NCI-H345 treated with DMSO at 0.1 percent for 48 hours (cell line): ENCODE measurements at regions not wholly inside any gene's neighbourhood (a gene's known extent, or its start where the extent isn't known, plus 50 kb on each side); places are given as distances from the start of the nearest gene placed in this dataset.
"Not testable (repeated sequence)": the region's sequence is repeated elsewhere in the genome, so short reads cannot be mapped to it uniquely, and the experiment has no call there.

ENCODE experiments used
- DNase-seq: peaks from one replicate; lab custom pipeline; 2025; ENCODE audit not compliant: unreplicated experiment; lab: John Stamatoyannopoulos, UW

GRCh38 chr6:160804639-160805038, 102.6 kb downstream of the PLG start:
- no peak for DNase-seq

DNA sequence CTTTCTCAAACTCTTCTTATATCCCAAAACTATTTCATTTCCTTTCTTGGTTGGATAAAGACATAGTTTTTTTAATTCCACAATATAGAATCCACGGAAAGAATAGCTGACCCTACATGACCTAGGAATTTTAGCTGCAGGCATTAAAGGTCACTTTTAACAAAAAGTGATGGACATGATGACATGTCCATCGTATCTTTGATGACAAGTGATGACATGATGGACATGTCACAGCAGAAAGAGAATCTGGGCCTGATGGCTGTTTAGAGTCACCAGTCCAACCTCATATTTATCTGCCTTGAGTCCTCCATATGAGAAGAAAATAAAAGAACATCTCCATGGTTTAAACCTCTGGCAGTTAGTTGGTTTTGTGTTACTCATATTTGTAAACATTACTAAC, 106.2 kb downstream of the PLG start:
- DNase-seq = no peak

GRCh38 chr6:160810238-160810637, 108.2 kb downstream of the PLG start:
- no peak for DNase-seq

- DNase-seq = no peak
These were observed 110.1 kb downstream of the PLG start for GRCh38 chr6:160812097-160812496.

GRCh38 chr6:160818934-160819333, 116.9 kb downstream of the PLG start:
- DNase-seq = no peak

DNA sequence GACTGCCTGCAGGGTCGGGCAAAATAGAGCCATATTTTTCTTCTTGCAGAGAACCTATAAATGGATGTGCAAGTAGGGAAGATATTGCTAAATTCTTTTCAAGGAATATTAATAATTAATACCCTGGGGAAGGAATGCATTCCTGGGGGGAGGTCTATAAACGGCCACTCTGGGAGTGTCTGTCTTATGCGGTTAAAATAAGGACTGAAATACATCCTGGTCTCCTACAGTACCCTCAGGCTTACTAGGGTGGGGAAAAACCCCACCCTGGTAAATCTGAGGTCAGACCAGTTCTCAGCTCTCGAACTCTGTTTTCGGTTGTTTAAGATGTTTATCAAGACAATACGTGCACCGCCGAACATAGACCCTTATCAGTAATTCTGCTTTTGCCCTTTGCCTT, 118.6 kb downstream of the PLG start:
- DNase-seq = not testable (repeated sequence)

- DNase-seq = no peak
These were observed 129.7 kb downstream of the PLG start for GRCh38 chr6:160831739-160832138.

GRCh38 chr6:160832422-160832821, 130.4 kb downstream of the PLG start:
- DNase-seq = no peak

GRCh38 chr6:160837146-160837545, 135.1 kb downstream of the PLG start:
- DNase-seq = no peak

DNA sequence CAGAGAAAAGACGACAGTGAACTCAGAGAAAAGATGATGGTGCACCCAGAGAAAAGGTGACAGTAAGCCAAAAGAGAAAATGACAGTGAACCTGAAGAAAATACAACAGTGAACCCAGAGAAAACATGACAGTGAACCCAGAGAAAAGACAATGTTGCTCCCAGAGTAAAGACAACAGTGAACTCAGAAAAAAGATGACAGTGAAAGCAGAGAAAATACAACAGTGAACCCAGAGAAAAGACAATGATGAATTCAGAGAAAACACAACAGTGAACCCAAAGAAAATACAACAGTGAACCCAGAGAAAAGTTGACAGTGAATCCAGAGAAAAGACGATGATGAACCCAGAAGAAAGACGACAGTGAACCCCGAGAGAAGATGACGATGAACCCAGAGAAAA, 140.5 kb upstream of the MAP3K4 start:
- no peak for DNase-seq

GRCh38 chr6:160853946-160854345, 137.6 kb upstream of the MAP3K4 start:
- no peak for DNase-seq

GRCh38 chr6:160858886-160859285, 132.7 kb upstream of the MAP3K4 start:
- DNase-seq = no peak

GRCh38 chr6:160859822-160860221, 131.7 kb upstream of the MAP3K4 start:
- DNase-seq = no peak

- DNase-seq = no peak
These were observed 129.7 kb upstream of the MAP3K4 start for GRCh38 chr6:160861824-160862223.

GRCh38 chr6:160863782-160864181, 127.8 kb upstream of the MAP3K4 start:
- no peak for DNase-seq

- DNase-seq = no peak
These were observed 120.2 kb upstream of the MAP3K4 start for GRCh38 chr6:160871320-160871719.

DNA sequence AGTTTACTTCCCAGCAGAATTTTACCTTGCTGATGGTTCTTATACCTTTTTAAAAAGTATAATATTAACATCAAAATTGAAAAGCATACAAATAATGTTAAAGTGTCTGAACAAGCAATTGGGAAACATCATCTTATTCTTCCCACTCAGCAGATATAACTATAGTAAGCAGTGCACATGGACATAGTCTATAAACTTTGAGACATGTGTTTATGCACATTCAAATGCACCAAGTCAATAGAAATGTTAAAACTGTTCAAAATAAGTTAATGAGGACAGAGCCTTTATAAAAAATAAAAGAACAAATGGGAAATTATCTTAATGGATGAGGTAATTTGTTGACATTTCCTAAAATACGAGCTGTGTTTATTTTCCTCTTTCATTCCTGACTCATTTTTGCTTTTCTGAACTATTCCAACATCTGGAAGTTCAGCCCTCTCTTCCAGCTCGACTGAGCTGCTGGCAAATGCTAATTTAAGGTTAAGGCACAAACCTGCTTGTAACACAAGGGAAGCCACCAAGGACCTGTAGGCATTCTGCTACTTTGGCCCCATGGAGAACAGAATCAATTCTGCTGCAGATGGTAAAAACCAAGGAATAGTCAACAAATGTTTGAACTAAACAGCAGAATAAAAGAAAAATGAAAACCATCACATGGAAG, 110.3 kb upstream of the MAP3K4 start:
- DNase-seq = no peak

DNA sequence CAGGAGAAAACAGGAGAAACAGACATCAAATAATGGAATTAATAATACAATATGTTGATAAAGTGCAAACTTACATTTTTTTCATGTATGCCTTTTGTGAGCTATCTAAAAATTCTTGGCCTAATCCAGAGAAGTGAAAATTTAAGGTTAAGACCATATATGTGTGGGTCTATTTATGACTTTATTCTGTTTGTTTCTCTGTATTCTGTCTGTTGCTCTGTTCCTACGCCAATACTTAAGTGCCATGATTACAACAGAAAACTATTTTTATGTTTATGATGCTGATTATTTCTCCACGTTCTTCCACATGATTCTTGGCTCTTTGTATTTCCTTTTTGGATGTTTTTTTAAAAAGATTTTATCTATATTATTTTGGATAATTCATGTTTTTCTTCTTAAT, 109.6 kb upstream of the MAP3K4 start:
- no peak for DNase-seq

- no peak for DNase-seq
These were observed 108.7 kb upstream of the MAP3K4 start for GRCh38 chr6:160882791-160883279.

DNA sequence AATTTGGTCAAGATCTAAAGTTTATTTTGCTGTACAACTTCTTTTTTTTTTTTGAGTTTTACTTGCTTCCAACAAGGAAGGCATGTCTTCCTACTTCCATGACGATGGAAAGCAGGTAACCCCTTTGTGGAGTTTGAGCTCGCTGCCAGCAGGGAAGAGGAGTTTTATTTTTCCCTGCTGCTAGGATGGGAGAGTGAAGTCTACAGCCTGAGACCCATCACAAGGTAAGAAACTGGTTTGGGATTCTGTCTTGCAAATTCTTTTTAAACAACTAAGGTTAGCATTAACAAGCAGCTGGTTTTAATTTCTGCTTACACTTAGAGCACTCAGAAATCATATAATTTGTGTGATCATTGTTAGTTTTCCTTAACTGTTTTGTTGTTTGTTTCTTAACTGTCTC, 108.0 kb upstream of the MAP3K4 start:
- no peak for DNase-seq

DNA sequence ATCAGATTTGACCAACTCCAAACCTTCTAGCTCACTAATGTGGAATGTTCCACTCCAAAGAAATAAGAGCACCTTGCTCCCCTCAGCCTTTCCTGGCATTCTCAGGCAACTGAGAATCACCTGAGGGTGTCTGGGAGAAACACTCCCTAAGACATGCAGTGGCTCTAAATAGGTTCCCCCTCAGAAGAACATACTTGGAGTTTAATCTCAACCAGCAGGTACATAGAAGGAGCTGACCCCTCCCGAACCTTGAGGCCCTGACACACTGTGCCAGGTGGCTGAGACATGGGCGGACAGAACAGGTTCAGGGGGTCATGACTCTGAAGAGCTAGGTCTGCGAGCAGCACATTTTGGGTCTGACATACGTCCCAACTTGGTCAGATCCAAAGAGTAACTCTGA, 107.6 kb upstream of the MAP3K4 start:
- no peak for DNase-seq

- not testable (repeated sequence) for DNase-seq
These were observed 102.4 kb upstream of the MAP3K4 start for GRCh38 chr6:160889148-160889547.

DNA sequence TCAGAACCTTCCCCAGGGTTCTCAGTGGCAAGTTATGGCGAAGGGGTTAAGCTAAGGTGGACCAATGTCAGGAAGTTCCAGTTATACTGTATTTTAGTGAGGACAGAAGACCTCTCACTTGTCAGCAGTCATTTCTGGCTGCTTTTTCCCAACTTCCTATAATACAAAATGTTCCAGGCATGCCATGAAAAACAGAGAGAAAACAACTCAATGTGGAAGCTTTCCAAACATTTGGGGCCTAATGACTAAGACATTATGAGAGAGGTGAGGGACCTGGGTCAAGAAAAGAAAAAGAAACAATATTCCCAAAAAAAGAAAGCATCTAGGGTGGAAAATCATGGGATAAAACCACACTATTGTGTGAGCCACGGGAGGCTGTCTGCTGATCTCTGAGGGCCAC, 99.9 kb upstream of the MAP3K4 start:
- DNase-seq = no peak
